Activated CD8-positive, alpha-beta memory T cell treated with anti-CD3 and anti-CD28 coated beads, Interleukin-2, amount 50 U/mL, for 24 hours (primary cell): ENCODE measurements at regions not wholly inside any gene's neighbourhood (a gene's known extent, or its start where the extent isn't known, plus 50 kb on each side); places are given as distances from the start of the nearest gene placed in this dataset.

Source experiments
- DNase-seq: peaks from one replicate; pipeline ENCODE4 v3.0.0-alpha.2; 2020; ENCODE audit errors: extremely low read depth

GRCh38 chr6:43919774-43920173 is 149.8 kb downstream of the VEGFA start:
- no peak for DNase-seq

DNA sequence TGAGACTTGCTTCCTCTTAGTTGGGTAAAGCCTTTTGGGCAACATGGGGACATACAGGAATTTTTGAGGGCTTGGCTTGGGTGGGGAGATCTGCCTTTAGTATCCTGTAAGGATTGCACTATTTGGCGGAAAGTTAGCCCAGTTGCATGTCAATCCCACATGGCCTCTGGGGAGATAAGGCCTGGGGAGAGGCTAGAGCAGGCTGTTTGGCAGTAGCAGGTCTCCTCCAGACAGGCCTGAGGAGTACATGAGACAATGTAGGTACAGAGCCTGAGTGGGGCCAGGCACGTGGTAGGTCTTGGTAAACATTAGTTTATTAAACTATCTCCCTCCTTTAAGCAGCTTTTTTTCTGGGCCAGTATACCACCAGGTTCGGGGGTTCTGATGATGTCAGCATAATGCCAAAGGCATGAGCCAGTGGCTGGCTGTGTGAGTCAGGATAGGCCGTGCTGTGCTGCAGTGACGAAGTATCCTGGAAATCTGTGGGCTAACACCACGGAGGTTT is 147.9 kb downstream of the VEGFA start:
- DNase-seq = no peak

- no peak for DNase-seq
Observed at GRCh38 chr6:43916924-43917877, 147.2 kb downstream of the VEGFA start.

GRCh38 chr6:43915986-43916923 is 146.2 kb downstream of the VEGFA start:
- DNase-seq = no peak

GRCh38 chr6:43915208-43915869 is 145.3 kb downstream of the VEGFA start:
- DNase-seq = no peak

DNA sequence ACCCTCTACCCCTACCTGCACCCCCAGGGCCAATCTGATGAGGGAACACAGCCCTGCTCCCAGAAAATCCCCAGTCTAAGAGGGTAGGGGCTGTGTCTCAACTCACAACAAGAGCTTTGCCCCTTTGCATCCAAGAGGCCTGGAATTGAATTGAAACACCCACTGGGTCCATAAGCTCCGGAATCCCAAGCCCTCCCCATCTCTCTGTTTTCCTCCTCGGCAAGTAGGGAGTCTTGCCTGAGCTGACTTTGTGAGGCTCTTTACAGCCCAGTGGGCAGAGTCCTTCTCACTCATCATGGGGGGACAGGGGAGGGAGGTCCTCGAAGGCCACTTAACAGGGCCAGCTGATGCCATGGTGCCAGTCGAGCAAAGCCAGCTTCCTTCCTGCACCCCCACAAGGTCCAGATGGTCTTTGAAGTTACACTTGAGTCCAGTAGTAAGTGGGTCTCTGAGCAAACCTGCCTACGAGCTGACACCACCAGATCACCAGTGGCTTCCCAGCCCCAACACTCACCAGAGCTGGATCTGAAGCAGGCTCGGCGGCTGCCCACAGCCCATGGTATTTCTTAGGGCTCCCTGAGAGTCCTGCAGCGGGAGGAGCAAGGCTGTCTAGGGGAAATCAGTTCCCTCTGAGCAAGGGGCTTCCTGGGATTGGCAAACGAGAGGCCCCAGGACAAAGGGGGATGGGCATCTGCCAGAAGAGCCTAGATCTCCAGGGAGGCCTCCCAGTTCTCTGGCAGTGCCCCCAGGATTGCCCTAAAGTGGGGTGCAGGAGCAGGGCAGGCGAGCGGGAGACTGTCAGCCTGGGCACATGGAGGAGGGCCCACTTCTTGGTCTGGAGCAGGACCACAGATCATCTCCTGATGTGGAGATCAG is 144.5 kb downstream of the VEGFA start:
- DNase-seq = no peak

DNA sequence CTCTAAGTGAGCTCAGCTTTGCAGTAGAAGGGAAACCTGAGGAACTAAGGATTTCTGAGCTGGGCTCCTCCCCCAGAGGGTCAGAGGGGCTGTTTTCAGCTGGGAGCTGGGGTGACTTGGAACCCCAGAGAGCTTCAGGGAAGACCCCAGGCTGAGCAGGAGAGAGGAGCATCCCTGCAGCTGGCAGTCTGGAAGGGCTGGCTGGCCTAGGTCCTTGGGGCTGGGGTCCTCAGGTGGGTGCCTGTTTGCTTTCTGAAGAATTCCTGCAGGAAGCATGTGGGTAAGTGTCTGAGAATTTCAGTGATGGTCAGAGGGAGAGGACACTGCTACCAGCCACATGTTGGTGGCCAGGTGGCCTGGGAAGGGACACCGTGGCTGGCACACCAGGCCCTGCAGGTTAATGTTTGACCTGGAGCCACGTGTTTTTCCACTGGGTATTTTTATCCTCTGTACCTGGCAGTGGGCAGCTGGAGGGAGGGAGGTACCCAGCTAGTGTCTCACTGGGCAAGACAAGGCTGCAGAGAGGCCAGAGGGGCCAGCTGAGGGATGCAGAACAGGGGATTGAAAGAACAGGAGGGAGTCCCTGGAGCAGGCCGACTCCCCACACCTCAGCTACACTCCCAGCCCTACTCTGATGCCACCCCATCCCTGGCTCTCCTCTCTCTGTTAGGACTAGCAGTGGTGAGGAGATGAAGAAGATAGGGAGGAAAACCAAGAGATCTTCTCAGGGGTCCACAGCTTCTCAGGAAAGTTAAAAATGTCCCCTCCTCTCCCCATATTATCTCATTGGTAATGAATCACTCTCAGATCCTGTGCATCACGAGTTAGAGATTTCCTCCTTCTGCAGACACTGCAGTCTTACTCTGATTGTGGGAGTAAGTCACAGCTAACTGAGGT is 143.6 kb downstream of the VEGFA start:
- no peak for DNase-seq

DNA sequence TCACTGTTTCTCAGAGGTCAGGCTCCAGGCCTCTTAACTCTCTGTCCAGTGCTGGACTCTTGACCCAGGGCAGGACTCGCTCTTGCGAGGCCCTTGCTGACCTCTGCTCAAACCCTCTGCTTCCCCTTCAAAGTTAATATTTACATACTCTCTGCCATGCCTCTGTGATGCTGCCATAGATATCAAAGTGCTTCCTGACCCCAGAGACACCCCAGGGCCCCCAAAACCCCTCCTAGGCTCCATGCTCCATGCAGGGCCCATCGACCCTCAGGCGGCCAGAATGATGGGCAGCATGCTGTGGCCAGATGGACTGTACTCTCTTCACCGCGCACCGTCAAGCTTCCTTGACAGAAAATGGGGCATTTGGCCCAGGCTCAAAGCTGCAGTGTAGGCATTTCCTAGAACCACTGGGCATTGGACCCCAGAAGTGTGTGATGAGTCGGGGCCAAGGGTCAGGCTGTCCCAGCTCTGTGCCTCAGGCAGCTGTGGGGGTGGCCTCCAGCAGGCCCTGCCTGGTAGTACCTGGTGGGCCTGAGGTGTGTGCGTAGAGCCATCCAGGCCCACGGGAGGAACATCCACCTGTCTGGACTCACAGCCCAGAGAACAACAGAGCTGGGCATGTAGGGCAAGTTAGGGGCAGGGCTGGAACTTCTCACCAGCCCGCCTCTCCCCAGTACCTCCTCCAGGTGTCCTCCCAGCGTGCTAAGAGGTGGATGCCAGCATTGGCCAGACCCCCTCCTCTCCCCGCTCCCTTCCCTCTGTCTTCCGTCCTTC is 142.8 kb downstream of the VEGFA start:
- no peak for DNase-seq

- no peak for DNase-seq
Observed at GRCh38 chr6:43912116-43912577, 142.1 kb downstream of the VEGFA start.

GRCh38 chr6:43911354-43912115 is 141.5 kb downstream of the VEGFA start:
- DNase-seq = no peak

- no peak for DNase-seq
Observed at GRCh38 chr6:43910638-43911353, 140.8 kb downstream of the VEGFA start.

GRCh38 chr6:43910149-43910637 is 140.2 kb downstream of the VEGFA start:
- no peak for DNase-seq

DNA sequence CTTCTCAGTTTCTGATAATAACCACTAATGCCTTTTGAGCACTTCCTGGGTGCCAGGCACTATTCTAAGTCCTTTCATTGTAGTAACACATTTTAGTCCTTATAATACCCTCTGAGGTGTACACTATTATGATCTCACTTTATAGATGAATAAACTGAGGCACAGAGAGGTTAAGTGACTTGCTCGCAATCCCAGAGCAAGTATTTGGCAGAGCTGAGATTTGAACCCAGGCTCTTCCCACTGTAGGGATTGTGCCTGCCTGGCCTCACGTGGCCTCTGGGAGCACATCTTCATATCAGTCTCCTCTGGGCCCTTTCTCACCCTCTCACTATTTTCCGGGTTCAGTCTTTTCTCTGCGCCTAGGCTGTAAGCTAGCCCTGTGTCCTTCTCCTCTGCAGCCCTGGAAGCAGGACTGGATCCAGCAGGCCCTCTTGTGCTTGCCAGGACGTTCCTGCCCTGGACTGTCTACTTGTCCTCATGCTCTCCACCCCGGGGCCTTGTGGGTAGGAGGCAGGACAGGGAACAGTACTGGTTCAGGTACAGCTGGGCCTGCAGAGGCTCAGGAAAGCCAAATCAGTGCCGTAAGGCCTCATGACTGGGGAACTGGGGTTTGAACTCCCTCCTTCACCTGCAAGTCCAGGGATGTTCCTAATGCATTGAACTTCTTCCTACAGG is 139.6 kb downstream of the VEGFA start:
- no peak for DNase-seq

GRCh38 chr6:43907789-43908472 is 137.9 kb downstream of the VEGFA start:
- DNase-seq = no peak

- no peak for DNase-seq
Observed at GRCh38 chr6:43907312-43907711, 137.3 kb downstream of the VEGFA start.
